ENCODE measurements at regions not wholly inside any gene's neighbourhood (a gene's known extent, or its start where the extent isn't known, plus 50 kb on each side); places are given as distances from the start of the nearest gene placed in this dataset.

DNA sequence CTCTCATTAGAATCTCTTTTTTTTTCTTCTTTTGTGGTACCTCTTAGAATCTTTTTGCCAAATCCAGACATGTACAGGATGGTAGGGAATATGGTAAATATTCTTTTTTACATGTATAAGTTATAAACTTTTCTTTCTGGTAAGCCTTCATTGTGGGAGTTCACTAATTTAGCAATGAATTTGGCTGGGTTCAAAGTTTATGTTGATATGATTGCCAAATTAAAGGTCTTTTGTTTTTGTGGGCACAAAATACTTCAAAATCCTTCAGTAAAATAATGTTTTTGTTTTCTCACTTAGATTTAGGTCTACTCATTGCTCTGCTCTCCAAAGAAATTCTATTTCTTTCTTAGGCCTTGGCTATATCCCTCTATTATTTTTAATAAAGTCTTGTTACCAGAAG, 1405.9 kb upstream of the ALCAM start:
- no peaks in the 10 kb centered on the region for H3K27me3 ChIP-seq (replicated peaks in 1 of 4; ENCODE audit: control insufficient read depth in 3 of 4, extremely low read depth in 1 of 4, insufficient read depth in 3 of 4, low read length in 3 of 4)
- no peak overlapping the region for H2AK5ac ChIP-seq (ENCODE audit: low read depth, low read length)
- no peak overlapping the region for H4K5ac ChIP-seq (ENCODE audit: insufficient read length, low read depth, low read length)
- no peak overlapping the region for H4K91ac ChIP-seq (replicated peaks; ENCODE audit: insufficient read length, low read length)
- H3K4me2 ChIP-seq (ENCODE audit: insufficient read depth in 1 of 2, low read depth in 2 of 2, low read length in 2 of 2), result no peak overlapping the region
- ChIA-PET CTCF (ENCODE audit: partially characterized antibody) (no interaction called here), POLR2A (ENCODE audit: partially characterized antibody) (no interaction called here)
- no peak overlapping the region for H2BK120ac ChIP-seq (replicated peaks; ENCODE audit: low read depth, low read length)
- no peak overlapping the region for H3K18ac ChIP-seq (ENCODE audit: extremely low read depth, low read length)
- DNase-seq (ENCODE audit: low read depth in 1 of 2, low spot score in 2 of 2), result no peak
- H3K79me2 ChIP-seq (ENCODE audit: control insufficient read depth in 1 of 2, insufficient read depth in 2 of 2, low read length in 2 of 2), result no peaks in the 10 kb centered on the region
- H2BK20ac ChIP-seq (ENCODE audit: low read length), result no peak overlapping the region
- H3K14ac ChIP-seq (ENCODE audit: insufficient read length), result no peak overlapping the region
- FAIRE-seq, result no peak
- no peak overlapping the region for H2BK5ac ChIP-seq (ENCODE audit: low read depth, low read length)
- H3K27ac ChIP-seq (ENCODE audit: low read depth, low read length), result no peak overlapping the region
- no peak overlapping the region for H3K4ac ChIP-seq (replicated peaks; ENCODE audit: insufficient read length, low read depth, low read length)
- H3K56ac ChIP-seq (replicated peaks; ENCODE audit: insufficient read length, low read depth, low read length), result no peak overlapping the region
- H4K8ac ChIP-seq (ENCODE audit: extremely low read depth, insufficient read depth, low read length), result no peak overlapping the region
- no peaks in the 10 kb centered on the region for H3K36me3 ChIP-seq (ENCODE audit: control insufficient read depth in 2 of 4, insufficient read depth in 4 of 4, low read length in 3 of 4)
- no peaks in the 10 kb centered on the region for H3K4me1 ChIP-seq (replicated peaks in 1 of 4; ENCODE audit: control insufficient read depth in 3 of 4, insufficient read depth in 4 of 4, low read length in 3 of 4)
- no peak overlapping the region for H3K9ac ChIP-seq (replicated peaks in 1 of 4; ENCODE audit: extremely low read depth in 1 of 4, low read depth in 3 of 4, low read length in 3 of 4)
- H3K23ac ChIP-seq (ENCODE audit: insufficient read length), result no peak overlapping the region
- no peak overlapping the region for H2AFZ ChIP-seq (ENCODE audit: low read length)
- H3K9me3 ChIP-seq (ENCODE audit: insufficient read depth in 2 of 2, low read depth in 1 of 2, low read length in 1 of 2), result no peaks in the 10 kb centered on the region
- no peaks in the 10 kb centered on the region for H3K79me1 ChIP-seq (ENCODE audit: low read depth, low read length)
- TF ChIP-seq EZH2 (IDR thresholded peaks at IDR 0.05; ENCODE audit: low read depth, low read length, severe bottlenecking) (no peak), CREB1 (IDR thresholded peaks at IDR 0.05) (no peak), RBBP5 (IDR thresholded peaks at IDR 0.05; ENCODE audit: borderline replicate concordance, low read depth, low read length) (no peak), RAD21 (IDR thresholded peaks at IDR 0.05 in 1 of 2, conservative IDR thresholded peaks at IDR 0.05 in 1 of 2; ENCODE audit: low read depth in 2 of 2, low read length in 2 of 2) (no peak), CHD2 (IDR thresholded peaks at IDR 0.05; ENCODE audit: low read length) (no peak), JUND (IDR thresholded peaks at IDR 0.05; ENCODE audit: low read length) (no peak), TAF1 (IDR thresholded peaks at IDR 0.05; ENCODE audit: low read depth, low read length) (no peak), POU5F1 (IDR thresholded peaks at IDR 0.05; ENCODE audit: low read depth, low read length) (no peak)
- H3K4me3 ChIP-seq (ENCODE audit: extremely low read depth in 1 of 4, insufficient read depth in 2 of 4, low read depth in 3 of 4, low read length in 4 of 4), result no peak overlapping the region
- no peaks in the 10 kb centered on the region for H3K23me2 ChIP-seq (ENCODE audit: low read depth, low read length)
- H2BK15ac ChIP-seq (ENCODE audit: low read length), result no peak overlapping the region
- no peaks in the 10 kb centered on the region for H4K20me1 ChIP-seq (replicated peaks in 1 of 2; ENCODE audit: control insufficient read depth in 1 of 2, insufficient read depth in 2 of 2, low read length in 2 of 2)
- no peak overlapping the region for H2BK12ac ChIP-seq (ENCODE audit: low read depth, low read length)
